ENCODE measurements at regions not wholly inside any gene's neighbourhood (a gene's known extent, or its start where the extent isn't known, plus 50 kb on each side); places are given as distances from the start of the nearest gene placed in this dataset.

GRCh38 chr12:74293689-74294131, 243.9 kb upstream of the ATXN7L3B start:
- no peak overlapping the region for H2AFZ ChIP-seq (ENCODE audit: insufficient read depth, low read depth, low read length, poor library complexity, severe bottlenecking)
- no peaks in the 10 kb centered on the region for H3K79me2 ChIP-seq (ENCODE audit: control insufficient read depth, insufficient read depth, low read length)
- WGBS (ENCODE audit: insufficient coverage): 92% methylated on average over 14 of the region's 15 CpGs
- no peak overlapping the region for H3K27ac ChIP-seq (ENCODE audit: low read length in 2 of 2)
- intact Hi-C loops (cut with micrococcal nuclease): no loop called here
- no peak for ATAC-seq (ENCODE audit: low read depth)
- POLR2A ChIA-PET: no interaction called here
- H3K4me1 ChIP-seq (ENCODE audit: control insufficient read depth in 2 of 2, insufficient read depth in 2 of 2, low read length in 2 of 2): no peaks in the 10 kb centered on the region
- no peaks in the 10 kb centered on the region for H4K20me1 ChIP-seq (ENCODE audit: control insufficient read depth, insufficient read depth, low read length, poor library complexity, severe bottlenecking)
- H3K36me3 ChIP-seq (replicated peaks in 1 of 2; ENCODE audit: control extremely low read depth in 1 of 2, control insufficient read depth in 1 of 2, extremely low read depth in 1 of 2, insufficient read depth in 2 of 2, low read length in 1 of 2): no peaks in the 10 kb centered on the region
- no peak overlapping the region for H3K4me3 Mint-ChIP-seq
- H3K27me3 ChIP-seq (replicated peaks in 1 of 4; ENCODE audit: control extremely low read depth in 1 of 4, control insufficient read depth in 3 of 4, insufficient read depth in 4 of 4, low read length in 3 of 4): no peaks in the 10 kb centered on the region
- no peak overlapping the region for H3K9ac ChIP-seq (ENCODE audit: low read length)
- H3K9me3 ChIP-seq (ENCODE audit: control extremely low read depth in 1 of 3, control insufficient read depth in 2 of 3, insufficient read depth in 1 of 3, low read length in 2 of 3): peaks cover 0 to 14% (median 0%) of the 10 kb centered on the region in 3 donors
- H3K9me3 Mint-ChIP-seq (ENCODE audit: insufficient read depth): no peaks in the 10 kb centered on the region
- H3K4me3 ChIP-seq (ENCODE audit: control extremely low read depth in 1 of 5, extremely low read depth in 1 of 5, insufficient read depth in 1 of 5, low read depth in 2 of 5, low read length in 4 of 5): no peak overlapping the region
- H3K27me3 Mint-ChIP-seq: no peaks in the 10 kb centered on the region
- no peak overlapping the region for H3K27ac Mint-ChIP-seq
- DNase-seq: no peak
- H3K4me1 Mint-ChIP-seq: no peaks in the 10 kb centered on the region
- CTCF ChIA-PET: no interaction called here
- H3K4me2 ChIP-seq (replicated peaks; ENCODE audit: low read depth, low read length, poor library complexity, severe bottlenecking): no peak overlapping the region
- no peak for TF ChIP-seq EZH2 (IDR thresholded peaks at IDR 0.05; ENCODE audit: borderline replicate concordance, insufficient read depth, low read depth, low read length, poor library complexity, severe bottlenecking)
- TF ChIP-seq CTCF (IDR thresholded peaks at IDR 0.05): no peak

GRCh38 chr12:74317078-74317601, 220.5 kb upstream of the ATXN7L3B start:
- Histone ChIP-seq H3K4me1 (ENCODE audit: control insufficient read depth in 2 of 2, insufficient read depth in 2 of 2, low read length in 2 of 2) (no peaks in the 10 kb centered on the region), H4K20me1 (ENCODE audit: control insufficient read depth, insufficient read depth, low read length, poor library complexity, severe bottlenecking) (no peaks in the 10 kb centered on the region), H3K4me3 (ENCODE audit: control extremely low read depth in 1 of 5, extremely low read depth in 1 of 5, insufficient read depth in 1 of 5, low read depth in 2 of 5, low read length in 4 of 5) (no peak overlapping the region), H3K36me3 (replicated peaks in 1 of 2; ENCODE audit: control extremely low read depth in 1 of 2, control insufficient read depth in 1 of 2, extremely low read depth in 1 of 2, insufficient read depth in 2 of 2, low read length in 1 of 2) (no peaks in the 10 kb centered on the region), H3K9ac (ENCODE audit: low read length) (no peak overlapping the region), H2AFZ (ENCODE audit: insufficient read depth, low read depth, low read length, poor library complexity, severe bottlenecking) (no peak overlapping the region), H3K9me3 (ENCODE audit: control extremely low read depth in 1 of 3, control insufficient read depth in 2 of 3, insufficient read depth in 1 of 3, low read length in 2 of 3) (peaks cover 0 to 2% (median 0%) of the 10 kb centered on the region in 3 donors), H3K27ac (ENCODE audit: low read length in 2 of 2) (no peak overlapping the region), H3K4me2 (replicated peaks; ENCODE audit: low read depth, low read length, poor library complexity, severe bottlenecking) (no peak overlapping the region), H3K79me2 (ENCODE audit: control insufficient read depth, insufficient read depth, low read length) (no peaks in the 10 kb centered on the region), H3K27me3 (replicated peaks in 1 of 4; ENCODE audit: control extremely low read depth in 1 of 4, control insufficient read depth in 3 of 4, insufficient read depth in 4 of 4, low read length in 3 of 4) (no peaks in the 10 kb centered on the region)
- no peaks in the 10 kb centered on the region for H3K4me1 Mint-ChIP-seq
- WGBS (ENCODE audit: insufficient coverage): 56% methylated on average over 1 of the region's 2 CpGs
- POLR2A ChIA-PET: no interaction called here
- TF ChIP-seq EZH2 (IDR thresholded peaks at IDR 0.05; ENCODE audit: borderline replicate concordance, insufficient read depth, low read depth, low read length, poor library complexity, severe bottlenecking) (no peak), CTCF (IDR thresholded peaks at IDR 0.05) (no peak)
- no peak overlapping the region for H3K27ac Mint-ChIP-seq
- no peak for ATAC-seq (ENCODE audit: low read depth)
- H3K4me3 Mint-ChIP-seq: no peak overlapping the region
- CTCF ChIA-PET: no interaction called here
- intact Hi-C loops (cut with micrococcal nuclease): no loop called here
- H3K27me3 Mint-ChIP-seq: no peaks in the 10 kb centered on the region
- H3K9me3 Mint-ChIP-seq (ENCODE audit: insufficient read depth): peaks cover 2% of the 10 kb centered on the region
- no peak for DNase-seq

Data from B cell (primary cell).